H1 (cell line): ENCODE measurements at regions not wholly inside any gene's neighbourhood (a gene's known extent, or its start where the extent isn't known, plus 50 kb on each side); places are given as distances from the start of the nearest gene placed in this dataset.

ENCODE experiments used
- CTCF ChIA-PET: fragments of 300-600 bp; sonication (Branson Sonifier 250); formaldehyde crosslinking; loops from one replicate; lab custom pipeline; 2021; ENCODE audit not compliant: partially characterized antibody; lab: Charles Lee
- POLR2A ChIA-PET: fragments of 300-600 bp; sonication (Branson Sonifier 250); formaldehyde crosslinking; loops from one replicate; lab custom pipeline; 2021; ENCODE audit warnings: inconsistent platforms; ENCODE audit not compliant: partially characterized antibody; lab: Charles Lee
- DNase-seq, 2 experiments: peaks; one replicate each; pipeline versions ENCODE4 v3.0.0 to v3.0.0-alpha.2; 2010 to 2022; ENCODE audit warnings: low spot score in 2 of 2, low read depth in 1 of 2, mixed read lengths in 1 of 2
- FAIRE-seq: peaks from 2 replicates; lab custom pipeline; 2011; peaks lifted over from hg19 to GRCh38; lab: Jason Lieb, UNC
- H2AFZ ChIP-seq: 2 replicates; pipeline ENCODE4 v1.8.1; 2012; ENCODE audit warnings: low read length, inconsistent platforms
- H2AK5ac ChIP-seq: 2 replicates; pipeline ENCODE4 v1.6.1; 2013; ENCODE audit warnings: low read depth, low read length
- H2BK120ac ChIP-seq: replicated peaks from 2 replicates; pipeline ENCODE3; 2013; ENCODE audit warnings: low read depth, low read length, inconsistent platforms
- H2BK12ac ChIP-seq: 2 replicates; pipeline ENCODE4 v1.6.1; 2013; ENCODE audit warnings: low read depth, low read length
- H2BK15ac ChIP-seq: 2 replicates; pipeline ENCODE4 v1.6.1; 2013; ENCODE audit warnings: low read length
- H2BK20ac ChIP-seq: 2 replicates; pipeline ENCODE4 v1.6.1; 2013; ENCODE audit warnings: low read length
- H2BK5ac ChIP-seq: 2 replicates; pipeline ENCODE4 v1.6.1; 2013; ENCODE audit warnings: low read depth, low read length
- H3K14ac ChIP-seq: 2 replicates; pipeline ENCODE4 v1.6.1; 2013; ENCODE audit warnings: inconsistent platforms; ENCODE audit not compliant: insufficient read length
- H3K18ac ChIP-seq: 2 replicates; pipeline ENCODE4 v1.6.1; 2013; ENCODE audit warnings: low read length; ENCODE audit errors: extremely low read depth
- H3K23ac ChIP-seq: 2 replicates; pipeline ENCODE4 v1.6.1; 2013; ENCODE audit warnings: inconsistent platforms; ENCODE audit not compliant: insufficient read length
- H3K23me2 ChIP-seq: 2 replicates; pipeline ENCODE4 v1.6.1; 2013; ENCODE audit warnings: low read depth, low read length
- H3K27ac ChIP-seq: 2 replicates; pipeline ENCODE4 v1.6.1; 2011; ENCODE audit warnings: low read depth, low read length, inconsistent platforms
- H3K27me3 ChIP-seq, 4 experiments: replicated peaks in 1 of 4; 1 replicate in 1 of 4; 2 replicates in 3 of 4; pipeline versions ENCODE4 v1.6.1 to v1.8.1; 2011 to 2013; ENCODE audit warnings: low read length in 3 of 4, mild to moderate bottlenecking in 3 of 4, inconsistent platforms in 2 of 4, mixed read lengths in 2 of 4, moderate library complexity in 1 of 4; ENCODE audit not compliant: control insufficient read depth in 3 of 4, insufficient read depth in 3 of 4; ENCODE audit errors: extremely low read depth in 1 of 4
- H3K36me3 ChIP-seq, 4 experiments: 2 replicates each; pipeline versions ENCODE4 v1.6.1 to v1.8.1; 2011 to 2013; ENCODE audit warnings: mild to moderate bottlenecking in 4 of 4, low read length in 3 of 4, moderate library complexity in 2 of 4, control low read depth in 1 of 4, inconsistent platforms in 1 of 4; ENCODE audit not compliant: insufficient read depth in 4 of 4, control insufficient read depth in 2 of 4
- H3K4ac ChIP-seq: replicated peaks from 2 replicates; pipeline ENCODE3; 2013; ENCODE audit warnings: low read length, low read depth, mixed read lengths, inconsistent platforms; ENCODE audit not compliant: insufficient read length
- H3K4me1 ChIP-seq, 4 experiments: replicated peaks in 1 of 4; 1 replicate in 1 of 4; 2 replicates in 3 of 4; pipeline versions ENCODE4 v1.6.1 to v1.8.1; 2011 to 2013; ENCODE audit warnings: low read length in 3 of 4, inconsistent platforms in 2 of 4, mixed read lengths in 1 of 4; ENCODE audit not compliant: insufficient read depth in 4 of 4, control insufficient read depth in 3 of 4
- H3K4me2 ChIP-seq, 2 experiments: 2 replicates each; pipeline versions ENCODE4 v1.6.1 to v1.8.1; 2011 to 2013; ENCODE audit warnings: low read depth in 2 of 2, low read length in 2 of 2, control low read depth in 1 of 2, inconsistent platforms in 1 of 2, mild to moderate bottlenecking in 1 of 2; ENCODE audit not compliant: insufficient read depth in 1 of 2
- H3K4me3 ChIP-seq, 4 experiments: fragments of 200-600, 300-600 bp in 1 of 4; sonication (generic), shearing (Covaris generic), sonication (Bioruptor Twin) in 1 of 4; 2 replicates each; pipeline versions ENCODE4 v1.5.1 to v1.8.1; 2011 to 2016; ENCODE audit warnings: low read length in 4 of 4, low read depth in 3 of 4, control low read depth in 2 of 4, inconsistent platforms in 2 of 4, mild to moderate bottlenecking in 2 of 4, mixed read lengths in 1 of 4, moderate library complexity in 1 of 4; ENCODE audit not compliant: insufficient read depth in 2 of 4; ENCODE audit errors: extremely low read depth in 1 of 4
- H3K56ac ChIP-seq: replicated peaks from 2 replicates; pipeline ENCODE3; 2013; ENCODE audit warnings: low read depth, mild to moderate bottlenecking, mixed read lengths, low read length, inconsistent platforms; ENCODE audit not compliant: insufficient read length
- H3K79me1 ChIP-seq: 2 replicates; pipeline ENCODE4 v1.6.1; 2013; ENCODE audit warnings: low read depth, low read length, control low read depth
- H3K79me2 ChIP-seq, 2 experiments: 2 replicates each; pipeline versions ENCODE4 v1.6.1 to v1.8.1; 2012 to 2013; ENCODE audit warnings: low read length in 2 of 2, mild to moderate bottlenecking in 2 of 2, inconsistent platforms in 1 of 2; ENCODE audit not compliant: insufficient read depth in 2 of 2, control insufficient read depth in 1 of 2
- H3K9ac ChIP-seq, 4 experiments: replicated peaks in 1 of 4; 1 replicate in 1 of 4; 2 replicates in 3 of 4; pipeline versions ENCODE4 v1.6.1 to v1.8.1; 2011 to 2013; ENCODE audit warnings: low read depth in 3 of 4, low read length in 3 of 4, control low read depth in 2 of 4, mild to moderate bottlenecking in 2 of 4, moderate library complexity in 2 of 4, inconsistent platforms in 1 of 4; ENCODE audit errors: extremely low read depth in 1 of 4
- H3K9me3 ChIP-seq, 2 experiments: 2 replicates each; pipeline versions ENCODE4 v1.6.1 to v1.8.1; 2012 to 2013; ENCODE audit warnings: mild to moderate bottlenecking in 2 of 2, moderate library complexity in 2 of 2, control low read depth in 1 of 2, inconsistent platforms in 1 of 2, low read depth in 1 of 2, low read length in 1 of 2, mixed read lengths in 1 of 2; ENCODE audit not compliant: insufficient read depth in 2 of 2
- H4K20me1 ChIP-seq, 2 experiments: replicated peaks in 1 of 2; 2 replicates each; pipeline versions ENCODE3 to v1.8.1; 2011 to 2013; ENCODE audit warnings: inconsistent platforms in 2 of 2, low read length in 2 of 2, mild to moderate bottlenecking in 1 of 2; ENCODE audit not compliant: insufficient read depth in 2 of 2, control insufficient read depth in 1 of 2
- H4K5ac ChIP-seq: 2 replicates; pipeline ENCODE4 v1.6.1; 2013; ENCODE audit warnings: low read length, low read depth, mixed read lengths, inconsistent platforms; ENCODE audit not compliant: insufficient read length
- H4K8ac ChIP-seq: 2 replicates; pipeline ENCODE4 v1.8.0; 2013; ENCODE audit warnings: mild to moderate bottlenecking, moderate library complexity, low read length, inconsistent platforms; ENCODE audit not compliant: insufficient read depth; ENCODE audit errors: extremely low read depth
- H4K91ac ChIP-seq: replicated peaks from 2 replicates; pipeline ENCODE3; 2013; ENCODE audit warnings: low read length, mixed read lengths, inconsistent platforms; ENCODE audit not compliant: insufficient read length
- CBX5 ChIP-seq: fragments of 300-800, 300-1000 bp; sonication (generic); IDR thresholded peaks from 2 replicates; pipeline ENCODE4 v1.7.1; 2016; ENCODE audit warnings: antibody characterized with exemption, low read length, low read depth
- CBX8 ChIP-seq: fragments of 300-800, 300-1000 bp; sonication (generic); IDR thresholded peaks from 2 replicates; pipeline ENCODE4 v1.7.1; 2016; ENCODE audit warnings: low read depth, low read length, borderline replicate concordance
- CHD1 ChIP-seq: IDR thresholded peaks from 2 replicates; pipeline ENCODE4 v1.6.1; 2012; ENCODE audit warnings: low read depth, low read length, improper control_type of control experiment
- CTBP2 ChIP-seq: IDR thresholded peaks from 2 replicates; pipeline ENCODE4 v1.7.0; 2011; ENCODE audit warnings: borderline replicate concordance, mild to moderate bottlenecking, moderate library complexity, mixed read lengths, low read length; ENCODE audit not compliant: insufficient read depth, insufficient read length
- HDAC6 ChIP-seq: IDR thresholded peaks from one replicate; pipeline ENCODE4 v1.7.1; 2012; ENCODE audit warnings: low read depth, mild to moderate bottlenecking, inconsistent platforms, low read length, moderate library complexity
- KDM5A ChIP-seq: fragments of 200-600 bp; IDR thresholded peaks from 2 replicates; pipeline ENCODE4 v1.7.1; 2012; ENCODE audit warnings: mild to moderate bottlenecking, low read length, inconsistent platforms, mixed read lengths
- NANOG ChIP-seq: IDR thresholded peaks from 2 replicates; pipeline ENCODE4 v1.6.1; 2011; ENCODE audit warnings: low read length, low read depth, mild to moderate bottlenecking, inconsistent platforms; ENCODE audit not compliant: insufficient read depth, poor library complexity, severe bottlenecking
- NRF1 ChIP-seq: IDR thresholded peaks from 2 replicates; pipeline ENCODE4 v1.6.1; 2011; ENCODE audit warnings: mild to moderate bottlenecking, low read depth, low read length, improper control_type of control experiment
- RAD21 ChIP-seq, 2 experiments: IDR thresholded peaks in 1 of 2; conservative IDR thresholded peaks in 1 of 2; 2 replicates each; pipeline ENCODE4 v1.6.1; 2011; ENCODE audit warnings: low read depth in 2 of 2, low read length in 2 of 2, improper control_type of control experiment in 1 of 2, inconsistent platforms in 1 of 2, mild to moderate bottlenecking in 1 of 2, moderate library complexity in 1 of 2
- RBBP5 ChIP-seq: IDR thresholded peaks from 2 replicates; pipeline ENCODE4 v1.7.1; 2012; ENCODE audit warnings: low read depth, mild to moderate bottlenecking, inconsistent platforms, low read length, moderate library complexity, borderline replicate concordance
- SRF ChIP-seq: IDR thresholded peaks from 2 replicates; pipeline ENCODE4 v1.6.1; 2011; ENCODE audit warnings: mild to moderate bottlenecking, low read depth, low read length, moderate library complexity
- SUZ12 ChIP-seq: fragments of 200-600 bp; sonication (generic); IDR thresholded peaks from 2 replicates; pipeline ENCODE4 v1.6.1; 2012; ENCODE audit warnings: mild to moderate bottlenecking, inconsistent platforms, low read length, moderate library complexity, mixed read lengths
- TAF1 ChIP-seq: IDR thresholded peaks from 2 replicates; pipeline ENCODE4 v1.6.1; 2011; ENCODE audit warnings: mild to moderate bottlenecking, low read depth, low read length
- TCF12 ChIP-seq: IDR thresholded peaks from 2 replicates; pipeline ENCODE4 v1.6.1; 2011; ENCODE audit warnings: low read depth, mild to moderate bottlenecking, low read length
- YY1 ChIP-seq: IDR thresholded peaks from 2 replicates; pipeline ENCODE4 v1.6.1; 2011; ENCODE audit warnings: low read depth, mild to moderate bottlenecking, low read length
- WGBS, 2 experiments: shearing (Covaris generic) in 1 of 2; methylation state at CpG; one replicate each; pipeline versions ENCODE4 v1.1.6 to v1.1.7; 2013 to 2015; ENCODE audit warnings: low lambda C conversion rate in 2 of 2, mixed read lengths in 2 of 2, inconsistent platforms in 1 of 2, low coverage in 1 of 2, missing lambda C conversion rate in 1 of 2; ENCODE audit not compliant: insufficient replicate concordance in 2 of 2, insufficient coverage in 1 of 2, insufficient read length in 1 of 2; ENCODE audit errors: extremely low coverage in 1 of 2, missing lambda C conversion rate in 1 of 2; 5-methylcytosine and 5-hydroxymethylcytosine counted together

DNA sequence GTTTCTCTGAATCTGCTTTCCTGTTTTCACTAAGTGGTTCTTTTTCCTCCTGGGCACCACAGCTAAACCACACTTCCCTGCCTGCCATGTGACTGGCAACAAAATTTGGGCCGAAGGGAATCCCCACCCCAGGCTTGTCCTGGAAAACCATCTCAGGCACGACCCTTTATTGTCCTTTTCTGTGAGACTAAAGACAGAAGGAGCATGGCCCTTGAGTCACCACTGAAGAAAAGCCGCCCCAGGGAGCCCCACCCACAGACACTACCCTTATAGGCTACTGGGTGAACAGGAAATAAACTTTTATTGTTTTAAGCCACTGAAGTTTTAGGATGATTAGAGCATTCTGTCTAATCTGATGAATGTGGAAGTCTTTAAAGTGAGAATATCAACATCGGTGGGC is 88.6 kb upstream of the BRD7 start:
- H3K23ac ChIP-seq = no peak overlapping the region
- no peak overlapping the region for H2AFZ ChIP-seq
- H3K9me3 ChIP-seq = no peaks in the 10 kb centered on the region
- H3K56ac ChIP-seq = no peak overlapping the region
- H2AK5ac ChIP-seq = no peak overlapping the region
- no peak overlapping the region for H3K4me2 ChIP-seq
- no peak overlapping the region for H4K8ac ChIP-seq
- H4K20me1 ChIP-seq = no peaks in the 10 kb centered on the region
- no peak overlapping the region for H3K14ac ChIP-seq
- no peak overlapping the region for H2BK20ac ChIP-seq
- H2BK12ac ChIP-seq = no peak overlapping the region
- DNase-seq = no peak
- H3K27me3 ChIP-seq = no peaks in the 10 kb centered on the region; a peak in 2 of 7 replicates
- no peak overlapping the region for H3K4ac ChIP-seq
- H2BK120ac ChIP-seq = no peak overlapping the region
- no peak overlapping the region for H2BK5ac ChIP-seq
- H2BK15ac ChIP-seq = no peak overlapping the region
- WGBS, 2 experiments = 93% methylated on average over 4 of the region's 4 CpGs; no CpG with 5 or more reads in 1 of the 2 experiments
- H3K4me3 ChIP-seq = no peak overlapping the region
- peaks cover 10 to 16% (median 13%) of the 10 kb centered on the region in 4 experiments for H3K4me1 ChIP-seq
- H3K18ac ChIP-seq = no peak overlapping the region
- no peak overlapping the region for H4K5ac ChIP-seq
- H3K9ac ChIP-seq = no peak overlapping the region
- H3K36me3 ChIP-seq = no peaks in the 10 kb centered on the region
- ChIA-PET CTCF (interaction anchor here (0.6 to 3.1 kb wide), 3 partner anchors 8 to 69 kb away, joined by 3 to 25 read pairs (median 4); no protein-coding TSS in a partner anchor), POLR2A (interaction anchor here (3.9 kb wide), 1 partner anchor 11 kb away, joined by 15 read pairs; no protein-coding TSS in a partner anchor)
- H3K79me2 ChIP-seq = no peaks in the 10 kb centered on the region
- H3K23me2 ChIP-seq = no peaks in the 10 kb centered on the region
- no peak for FAIRE-seq
- no peak overlapping the region for H3K27ac ChIP-seq
- H4K91ac ChIP-seq = peak overlapping the region; percentile 12
- H3K79me1 ChIP-seq = no peaks in the 10 kb centered on the region
- TF ChIP-seq RAD21 (IDR thresholded peaks at IDR 0.05 in 1 of 2, conservative IDR thresholded peaks at IDR 0.05 in 1 of 2; ENCODE audit: low read depth in 2 of 2, low read length in 2 of 2) (no peak), CBX5 (no peak), CBX8 (no peak), SRF (no peak), HDAC6 (no peak), CTBP2 (no peak), NRF1 (no peak), TCF12 (no peak), CHD1 (no peak), YY1 (no peak), RBBP5 (no peak), KDM5A (no peak), NANOG (no peak), TAF1 (no peak), SUZ12 (no peak)
